SK-N-MC (cell line): ENCODE measurements at regions not wholly inside any gene's neighbourhood (a gene's known extent, or its start where the extent isn't known, plus 50 kb on each side); places are given as distances from the start of the nearest gene placed in this dataset.

ENCODE experiments used
- EZH2 ChIP-seq: fragments of 200-600 bp; sonication (generic); IDR thresholded peaks from one replicate; pipeline ENCODE4 v1.6.1; 2017; ENCODE audit warnings: antibody characterized with exemption
- FOXP2 ChIP-seq: optimal IDR thresholded peaks from 2 replicates; pipeline ENCODE3; 2011; ENCODE audit warnings: mild to moderate bottlenecking, moderate library complexity; ENCODE audit not compliant: insufficient read depth; ENCODE audit errors: extremely low read length, control extremely low read depth
- POLR2AphosphoS5 ChIP-seq: IDR thresholded peaks from 2 replicates; pipeline ENCODE4 v1.6.1; 2012; ENCODE audit warnings: mild to moderate bottlenecking, low read depth, low read length, borderline replicate concordance

DNA sequence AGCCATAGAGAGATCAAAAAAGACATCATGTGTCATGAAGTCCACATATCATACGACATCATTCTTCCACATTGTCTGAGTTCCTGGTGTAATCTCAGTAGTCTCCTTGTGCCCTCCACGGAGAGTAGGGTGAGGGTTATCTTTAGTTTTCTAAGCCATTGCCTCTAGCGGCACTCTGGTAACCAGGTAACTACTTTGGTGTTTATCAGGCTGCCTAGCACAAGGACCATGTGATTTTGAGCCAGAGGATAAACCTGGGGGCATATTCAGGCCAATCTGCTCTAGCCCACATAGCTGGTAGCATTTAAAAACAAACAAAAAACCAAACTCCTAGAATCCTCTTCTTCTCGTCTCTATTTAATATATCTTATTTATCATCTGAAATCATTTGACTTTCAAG, 147.4 kb downstream of the GDAP2 start:
- TF ChIP-seq POLR2AphosphoS5 (no peak), EZH2 (no peak), FOXP2 (no peak)
